AG04449 (cell line): ENCODE measurements at regions not wholly inside any gene's neighbourhood (a gene's known extent, or its start where the extent isn't known, plus 50 kb on each side); places are given as distances from the start of the nearest gene placed in this dataset.

Experiments
- CTCF ChIA-PET: fragments of 350-600 bp; formaldehyde crosslinking; extraction: SDS; loops from one replicate; lab custom pipeline; 2021; ENCODE audit warnings: antibody characterized with exemption; lab: Yijun Ruan, JAX
- POLR2A ChIA-PET: fragments of 400-600, 350-600 bp; formaldehyde crosslinking; extraction: SDS; loops from one replicate; lab custom pipeline; 2020; ENCODE audit warnings: antibody characterized with exemption, inconsistent platforms; lab: Yijun Ruan, JAX
- DNase-seq: peaks from one replicate; pipeline ENCODE4 v3.0.0-alpha.2; 2010; ENCODE audit warnings: low read depth, low spot score
- H3K4me3 ChIP-seq: 2 replicates; pipeline ENCODE4 v1.5.1; 2011; ENCODE audit warnings: low read depth, mild to moderate bottlenecking, control low read depth, low read length
- CTCF ChIP-seq: IDR thresholded peaks from one replicate; pipeline ENCODE4 v1.5.1; 2011; ENCODE audit warnings: mild to moderate bottlenecking, moderate library complexity, low read length, control low read depth, inconsistent platforms; ENCODE audit not compliant: insufficient read depth; ENCODE audit errors: missing control alignments

GRCh38 chr15:46131876-46132275 is 497.0 kb downstream of the SQOR start:
- POLR2A ChIA-PET = no interaction called here
- no peak for TF ChIP-seq CTCF
- CTCF ChIA-PET = no interaction called here
- no peak for DNase-seq
- H3K4me3 ChIP-seq = no peak overlapping the region

- ChIA-PET POLR2A (no interaction called here), CTCF (no interaction called here)
- no peak overlapping the region for H3K4me3 ChIP-seq
- TF ChIP-seq CTCF = no peak
- no peak for DNase-seq
Measured at GRCh38 chr15:46137443-46137842, 502.6 kb downstream of the SQOR start.

GRCh38 chr15:46146002-46146401 is 511.2 kb downstream of the SQOR start:
- no peak for DNase-seq
- no peak overlapping the region for H3K4me3 ChIP-seq
- POLR2A ChIA-PET = no interaction called here
- TF ChIP-seq CTCF = no peak
- CTCF ChIA-PET = no interaction called here

- CTCF ChIA-PET = no interaction called here
- DNase-seq = no peak
- POLR2A ChIA-PET = no interaction called here
- no peak for TF ChIP-seq CTCF
- H3K4me3 ChIP-seq = no peak overlapping the region
Measured at GRCh38 chr15:46146915-46147314, 512.1 kb downstream of the SQOR start.

GRCh38 chr15:46151786-46152185 is 517.0 kb downstream of the SQOR start:
- no peak for DNase-seq
- ChIA-PET CTCF (no interaction called here), POLR2A (no interaction called here)
- H3K4me3 ChIP-seq = no peak overlapping the region
- TF ChIP-seq CTCF = no peak

GRCh38 chr15:46166750-46167149 is 531.9 kb downstream of the SQOR start:
- no peak for DNase-seq
- CTCF ChIA-PET = no interaction called here
- POLR2A ChIA-PET = no interaction called here
- H3K4me3 ChIP-seq = no peak overlapping the region
- TF ChIP-seq CTCF = no peak

- CTCF ChIA-PET = no interaction called here
- POLR2A ChIA-PET = no interaction called here
- H3K4me3 ChIP-seq = no peak overlapping the region
- no peak for TF ChIP-seq CTCF
- DNase-seq = no peak
Measured at GRCh38 chr15:46170326-46170725, 535.5 kb downstream of the SQOR start.
